NCI-H226 (cell line): ENCODE measurements at regions not wholly inside any gene's neighbourhood (a gene's known extent, or its start where the extent isn't known, plus 50 kb on each side); places are given as distances from the start of the nearest gene placed in this dataset.

Experiments
- DNase-seq: peaks from one replicate; pipeline ENCODE4 v3.0.0-alpha.2; 2015

DNA sequence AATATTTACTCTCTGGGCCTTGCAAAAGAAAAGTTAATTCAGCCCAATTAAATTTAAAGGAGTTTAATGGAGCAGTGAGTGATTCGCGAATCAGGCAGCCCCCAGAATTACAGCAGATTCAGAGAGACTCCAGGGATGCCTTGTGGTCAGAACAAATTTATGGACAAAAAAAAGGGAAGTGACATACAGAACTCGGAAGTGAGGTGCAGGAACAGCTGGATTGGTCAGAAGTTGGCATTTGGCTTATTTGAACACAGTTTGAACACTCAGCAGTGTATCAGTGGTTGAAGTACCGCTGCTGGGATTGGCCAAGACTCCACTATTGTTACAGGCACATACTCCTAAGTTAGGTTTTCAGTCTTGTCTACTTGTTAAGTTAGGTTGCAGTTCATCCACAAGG lies 145.0 kb upstream of the GAP43 start:
- DNase-seq: no peak

DNA sequence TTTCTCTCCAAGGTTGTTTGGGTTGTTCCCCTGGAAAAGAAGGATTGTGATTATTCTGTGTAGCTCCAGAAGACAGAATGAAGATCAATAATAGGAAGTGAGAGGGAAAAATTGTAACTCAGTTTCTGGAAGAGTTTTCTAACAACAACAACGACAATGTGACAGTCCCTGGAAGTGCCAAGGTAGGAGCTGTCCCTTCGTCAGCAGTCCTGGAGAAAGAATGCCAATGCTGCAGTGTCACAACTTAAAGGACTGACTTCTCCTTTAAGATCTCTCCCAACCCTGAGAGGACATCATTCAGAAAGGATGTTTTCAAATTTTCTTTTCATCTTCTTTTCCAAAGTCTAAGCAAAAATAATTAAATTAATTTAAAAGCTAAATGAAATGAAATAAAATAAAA lies 136.4 kb upstream of the GAP43 start:
- DNase-seq: no peak

DNA sequence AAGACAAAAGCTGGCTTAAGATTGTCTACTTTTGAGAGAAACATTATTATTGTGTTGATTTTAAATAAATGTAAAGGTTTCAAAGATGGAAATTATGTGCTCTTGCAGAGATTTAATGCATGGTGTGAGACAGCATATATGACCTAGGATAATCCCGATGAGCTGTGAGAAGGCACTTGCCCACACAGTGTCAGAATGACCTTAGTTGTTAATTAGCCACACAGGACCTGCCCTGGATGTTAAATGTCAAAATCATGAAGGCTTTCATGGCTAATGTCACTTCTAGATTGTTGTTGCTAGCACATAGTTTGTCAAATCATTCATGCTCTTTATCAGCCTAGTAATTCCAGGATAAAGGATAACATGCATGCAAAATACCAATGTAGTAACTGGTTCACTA lies 135.3 kb upstream of the GAP43 start:
- no peak for DNase-seq

DNA sequence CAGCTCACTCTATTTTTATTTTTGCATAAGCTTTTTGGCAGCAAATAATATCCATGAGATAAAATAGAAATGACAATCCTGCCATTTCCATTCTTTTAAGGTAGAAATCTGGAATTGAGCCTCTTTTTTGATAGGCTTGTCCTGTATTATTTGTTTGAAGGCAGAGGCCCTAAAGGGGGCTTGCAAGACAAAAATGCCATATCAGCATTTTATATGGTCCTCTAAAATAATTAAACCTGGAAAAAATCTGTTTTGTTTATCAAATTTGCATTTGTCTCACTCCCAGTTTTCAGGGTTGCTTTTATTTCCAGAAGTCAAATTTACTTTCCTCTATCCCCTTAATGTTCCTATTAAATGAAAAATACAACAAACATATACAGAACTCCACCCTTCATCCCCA lies 134.9 kb upstream of the GAP43 start:
- DNase-seq: no peak

DNA sequence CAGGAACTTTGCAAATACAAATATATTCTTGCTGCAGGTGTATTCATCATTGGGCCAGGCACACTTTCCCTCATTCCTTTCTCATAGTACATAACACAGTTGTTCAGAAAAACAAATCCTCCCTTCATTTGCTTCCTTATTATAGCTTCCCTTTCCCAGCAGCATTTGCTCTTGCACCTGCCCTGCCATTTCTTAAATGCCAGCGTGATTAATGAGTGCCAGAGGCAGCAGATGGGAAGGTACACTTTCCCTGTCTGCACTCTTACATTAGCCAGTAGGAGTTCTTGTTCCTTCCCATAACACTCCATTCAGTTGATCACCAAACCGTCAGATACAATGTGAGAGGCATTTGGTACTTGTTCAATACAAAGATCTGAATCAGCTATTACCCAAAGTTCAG lies 128.5 kb upstream of the GAP43 start:
- DNase-seq: no peak

DNA sequence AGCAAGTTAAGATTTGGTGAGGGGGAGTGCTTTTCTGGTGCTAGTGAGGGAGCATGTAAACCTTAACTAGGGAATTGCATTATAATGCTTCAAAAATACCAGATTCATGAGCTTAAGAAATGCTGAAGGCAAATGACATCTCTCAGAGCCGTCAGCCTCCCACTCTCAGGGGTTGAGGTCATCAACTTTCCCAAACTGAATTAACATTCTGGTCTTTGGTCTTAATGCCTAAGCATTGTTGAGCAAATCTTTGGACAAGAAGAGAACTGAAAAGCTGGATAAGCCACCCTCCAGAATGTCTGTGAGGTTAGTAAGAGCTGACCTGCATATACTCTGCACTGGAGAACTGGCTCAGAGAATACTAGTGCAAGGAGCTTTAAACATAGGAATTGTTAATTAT lies 124.9 kb upstream of the GAP43 start:
- no peak for DNase-seq

DNA sequence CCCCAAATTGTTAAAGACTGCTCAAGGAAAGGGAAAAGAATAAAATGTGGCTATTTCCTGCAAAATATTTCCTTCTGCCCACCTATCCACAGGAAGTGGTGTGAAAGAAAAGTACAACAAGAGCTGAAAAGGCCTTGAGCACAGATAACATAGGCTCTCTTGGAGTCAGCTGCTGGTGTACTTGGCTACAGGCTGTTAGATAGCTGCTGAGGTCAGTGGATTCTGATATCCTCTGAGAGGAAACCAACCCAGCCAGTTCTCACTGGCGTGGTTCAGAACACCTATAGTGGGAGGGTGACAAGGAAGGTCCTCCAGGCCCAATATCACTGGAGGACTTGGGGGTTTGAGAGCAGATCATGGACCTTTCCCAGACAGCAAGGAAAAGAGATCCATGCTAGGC lies 124.4 kb upstream of the GAP43 start:
- no peak for DNase-seq

DNA sequence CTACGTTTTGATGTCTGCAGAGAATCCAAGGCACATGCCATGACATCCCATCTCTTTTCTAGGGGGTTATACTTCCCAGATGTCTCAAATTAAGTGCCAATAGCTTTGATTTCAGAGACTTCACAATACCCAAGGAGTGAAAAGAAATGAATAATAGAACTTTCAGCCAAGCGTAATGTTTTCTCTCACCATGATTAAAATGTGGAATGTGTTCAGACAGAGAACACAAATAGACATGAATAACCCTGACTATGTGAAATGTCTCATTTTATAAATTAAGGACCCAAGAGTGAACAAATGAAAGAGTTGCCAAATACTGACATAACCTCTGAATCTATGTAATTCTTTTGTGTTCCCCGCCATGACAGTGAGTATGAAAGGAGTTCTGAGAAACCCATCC lies 123.6 kb upstream of the GAP43 start:
- DNase-seq: no peak

DNA sequence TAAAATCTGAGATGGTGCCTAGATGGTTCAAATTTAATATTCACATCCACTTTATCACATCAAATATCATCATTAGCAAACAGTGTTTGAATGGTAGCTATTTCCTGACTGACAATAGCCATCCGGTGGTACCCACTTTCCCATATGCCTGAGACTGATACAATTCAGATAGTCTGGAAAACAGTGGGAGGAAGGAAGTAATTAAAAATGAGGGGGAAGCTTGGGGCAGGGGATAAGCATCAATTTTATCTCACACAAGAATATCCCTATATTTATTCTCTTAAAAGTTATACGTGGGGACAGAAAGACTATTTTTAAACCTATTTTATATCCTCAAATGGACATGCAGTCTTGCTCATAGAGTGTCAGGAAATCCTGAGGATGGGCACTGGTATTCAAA lies 122.5 kb upstream of the GAP43 start:
- DNase-seq: no peak

DNA sequence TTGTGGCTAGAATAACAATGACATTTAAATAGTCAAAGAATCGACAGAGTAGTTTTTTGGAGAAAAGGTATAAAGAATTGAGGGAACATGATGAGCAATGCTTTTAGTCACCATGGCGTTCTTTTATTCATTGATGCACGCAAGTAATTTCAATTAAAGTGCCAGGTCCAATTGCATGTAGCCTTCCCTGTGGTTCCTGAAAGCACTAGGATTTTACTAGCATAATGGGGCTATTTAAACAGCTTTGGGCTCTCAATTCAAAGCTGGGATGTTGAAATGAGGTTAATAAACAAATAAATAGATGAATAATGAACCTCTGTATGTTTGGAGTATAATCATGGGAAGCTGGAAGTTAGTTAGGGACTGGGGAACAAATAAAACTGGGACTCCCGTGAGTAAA lies 121.2 kb upstream of the GAP43 start:
- no peak for DNase-seq

DNA sequence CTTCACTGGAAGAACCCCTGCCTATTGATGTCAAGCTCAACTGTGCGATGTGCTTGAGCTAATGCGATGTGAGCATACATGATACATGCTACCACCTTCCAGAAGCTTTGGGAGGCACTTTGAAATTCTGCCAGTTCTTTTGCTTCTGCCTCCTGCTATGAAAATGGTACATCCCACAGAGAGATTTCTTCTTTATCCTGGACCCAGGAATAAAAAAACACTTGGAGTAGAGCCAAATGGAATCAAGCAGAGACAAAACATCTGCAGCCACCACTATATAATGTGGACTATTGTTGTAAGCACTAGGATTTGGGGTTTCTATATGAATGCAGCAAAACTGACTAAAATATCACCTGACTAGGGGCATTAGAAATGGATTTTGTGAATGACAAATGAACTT lies 119.9 kb upstream of the GAP43 start:
- no peak for DNase-seq

DNA sequence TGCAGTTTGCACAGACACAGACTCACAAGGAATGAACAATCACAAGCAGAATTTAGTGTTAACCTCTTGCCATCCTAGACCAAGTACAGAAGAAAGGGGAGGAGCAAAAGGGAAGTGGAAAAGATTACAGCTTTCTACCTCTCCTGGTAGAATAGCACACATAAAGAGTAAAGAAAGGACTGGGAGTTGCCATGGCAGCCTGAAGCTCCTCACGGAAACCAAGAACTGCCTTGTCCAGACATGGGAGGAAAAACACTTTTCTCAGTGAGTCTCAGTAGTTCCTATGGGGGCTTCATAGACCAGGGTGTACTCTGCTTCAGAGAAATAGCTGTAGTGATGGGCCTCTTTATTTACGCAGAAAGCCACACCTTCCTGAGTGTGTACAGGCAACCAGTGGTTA lies 114.7 kb upstream of the GAP43 start:
- DNase-seq: no peak

DNA sequence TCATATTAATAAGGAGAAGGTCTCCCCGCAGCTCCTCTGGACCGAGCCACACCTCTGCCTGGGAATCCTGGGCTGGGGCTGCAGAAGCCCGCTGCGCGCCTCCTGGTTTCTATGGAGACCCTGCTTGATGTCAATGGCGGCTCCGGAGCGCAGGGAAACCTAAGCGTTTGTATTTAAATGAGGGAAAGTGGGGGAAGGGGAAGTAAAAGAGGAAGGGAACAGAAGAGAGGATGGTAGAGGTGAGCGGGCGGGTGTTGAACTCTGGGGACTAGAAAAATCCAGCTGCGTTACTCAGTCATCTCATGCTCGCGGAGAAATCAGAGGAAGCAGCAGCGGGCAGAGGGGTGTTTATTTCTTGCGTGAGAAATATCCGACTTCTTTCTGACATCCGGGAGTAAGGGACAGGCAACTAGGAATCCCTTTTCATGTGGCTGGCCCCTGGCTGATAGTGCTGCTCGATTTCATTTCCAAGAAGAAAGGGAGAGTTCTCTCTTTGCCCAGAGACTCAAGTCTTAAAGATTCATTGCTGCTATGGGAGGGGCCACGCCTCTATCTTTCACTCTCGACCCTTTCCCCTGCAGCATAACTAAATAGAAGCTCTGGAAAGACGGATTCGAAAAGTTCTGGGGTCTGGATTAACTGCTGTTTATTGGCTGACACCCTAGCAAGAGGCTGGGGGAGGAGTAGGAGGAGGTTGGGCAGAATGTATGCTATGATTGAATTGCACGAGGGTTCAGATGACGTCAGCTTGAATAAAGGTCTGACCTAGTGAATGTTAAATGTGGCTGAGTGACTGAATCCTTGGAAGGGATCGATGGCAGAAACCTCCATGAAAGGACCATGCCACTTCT lies 110.5 kb upstream of the GAP43 start:
- no peak for DNase-seq

DNA sequence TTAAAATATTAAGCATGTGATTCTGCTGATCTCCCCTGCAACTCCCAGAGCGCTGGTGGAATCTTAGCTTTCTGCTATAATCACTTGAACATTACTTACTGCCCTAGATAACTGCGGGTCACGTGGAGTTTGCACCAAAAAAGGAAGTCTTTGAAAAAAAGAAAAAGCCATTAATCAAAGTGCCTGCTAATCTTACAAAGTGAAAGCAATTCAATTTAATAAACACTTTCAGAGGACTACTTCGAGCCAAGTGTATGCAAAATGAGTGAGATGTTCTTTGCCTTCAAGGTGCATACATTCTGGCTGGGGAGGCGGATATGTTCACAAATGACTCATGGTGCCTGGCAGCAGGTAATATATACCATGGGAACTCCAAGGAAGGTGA lies 109.9 kb upstream of the GAP43 start:
- DNase-seq: no peak

DNA sequence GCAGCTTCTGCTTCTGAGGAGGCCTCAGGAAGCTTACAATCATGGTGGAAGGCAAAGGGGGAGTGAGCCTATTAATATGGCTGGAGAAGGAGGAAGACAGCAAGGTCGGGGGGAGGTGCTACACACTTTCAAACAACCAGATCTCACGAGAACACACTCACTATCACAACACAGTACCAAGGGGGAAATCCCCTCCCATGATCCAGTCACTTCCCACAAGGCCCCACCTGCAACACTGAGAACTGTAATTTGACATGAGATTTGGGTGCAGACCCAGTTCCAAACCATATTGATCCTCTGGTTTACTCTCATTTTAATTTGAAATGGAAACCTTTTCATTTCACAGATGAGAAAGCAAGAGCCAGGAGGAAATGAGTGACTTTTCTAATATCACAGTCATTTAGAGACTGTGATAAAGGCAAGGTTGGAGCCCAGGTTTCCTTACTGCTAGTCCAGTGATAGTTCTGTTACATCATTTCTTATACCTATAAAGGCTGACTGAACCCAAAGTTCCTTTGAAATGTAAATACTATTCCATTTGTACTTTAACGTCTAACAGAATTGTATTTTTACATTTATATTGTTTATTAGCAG lies 105.8 kb upstream of the GAP43 start:
- no peak for DNase-seq

DNA sequence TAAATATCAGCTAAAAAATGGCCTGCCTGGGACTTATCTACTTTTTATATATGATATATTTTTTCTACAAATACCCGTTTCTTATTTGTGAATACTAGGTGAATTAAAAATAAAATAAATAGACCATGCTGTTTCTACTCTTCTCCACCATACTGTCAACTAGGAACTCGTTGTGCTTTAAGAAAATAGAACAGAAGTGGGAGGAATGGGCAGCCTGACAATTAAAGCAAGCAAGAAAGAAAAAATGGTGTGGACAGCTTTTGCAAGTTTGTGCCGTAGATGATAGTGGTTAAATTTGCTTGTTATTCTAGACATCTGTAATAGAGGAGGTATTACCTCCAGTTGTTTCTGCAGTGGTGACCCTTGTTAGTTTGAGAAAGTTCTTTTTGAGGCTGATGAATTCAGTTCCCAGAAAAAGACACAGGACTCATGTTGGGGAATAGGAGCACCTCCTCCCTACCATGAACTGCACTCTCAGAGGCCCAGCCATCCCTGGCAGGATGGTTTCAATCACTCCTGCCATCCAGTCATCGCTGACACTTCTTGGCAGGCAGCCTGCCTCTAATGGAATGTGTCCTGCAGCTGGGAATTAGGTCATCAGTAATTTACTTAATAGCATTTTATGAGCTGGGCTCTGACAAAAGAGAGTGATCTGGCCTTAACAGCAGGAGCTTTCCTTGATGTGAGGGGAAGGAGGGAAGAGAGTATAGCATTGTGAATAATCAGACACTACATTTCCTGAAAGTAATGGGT lies 105.0 kb upstream of the GAP43 start:
- DNase-seq: peak; percentile 74

DNA sequence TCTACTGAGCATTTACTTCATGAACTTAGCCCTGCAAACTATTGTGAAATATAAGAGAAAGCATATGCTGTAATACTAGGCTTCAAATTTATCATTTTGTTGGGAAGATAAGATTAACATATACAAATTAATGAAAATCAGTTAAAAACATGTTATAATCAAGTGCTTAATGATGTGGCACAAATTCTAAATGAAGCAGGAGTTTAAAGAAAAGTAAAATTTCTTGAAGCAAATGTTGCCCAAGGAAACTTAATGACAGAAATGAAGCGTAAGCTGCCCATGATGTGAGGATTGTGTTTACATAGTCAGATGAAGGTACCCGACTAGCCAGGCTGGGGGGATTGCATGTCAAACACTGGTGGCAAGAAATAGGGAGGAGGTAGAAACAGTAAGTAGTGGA lies 103.1 kb upstream of the GAP43 start:
- no peak for DNase-seq

DNA sequence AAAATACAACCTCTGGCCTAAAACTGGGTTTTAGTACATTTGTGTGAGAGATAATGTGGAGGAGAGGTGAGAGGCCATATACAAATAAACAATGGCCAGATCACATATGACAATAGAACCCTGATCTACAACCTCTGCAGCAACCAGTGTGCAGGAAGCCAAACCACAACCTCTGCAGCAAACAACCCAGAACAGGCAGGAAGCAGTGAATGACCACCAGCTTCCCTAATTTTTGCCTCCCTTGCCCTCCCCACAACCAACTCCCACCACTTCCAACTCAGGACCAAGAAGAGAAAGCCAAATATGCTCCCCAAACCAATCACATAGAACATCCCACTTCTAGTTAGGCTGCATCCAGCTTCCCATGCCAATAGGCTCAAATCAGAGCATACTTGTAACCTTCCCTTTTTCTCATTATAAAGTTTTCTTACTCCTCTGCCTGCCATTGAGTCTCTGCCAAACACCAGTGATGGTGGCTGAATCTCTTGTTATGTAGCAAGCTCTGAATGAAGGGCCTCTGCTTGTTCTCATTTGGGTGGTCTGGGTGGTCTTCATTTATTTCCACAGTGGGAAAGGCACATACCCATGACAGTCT lies 102.6 kb upstream of the GAP43 start:
- no peak for DNase-seq

DNA sequence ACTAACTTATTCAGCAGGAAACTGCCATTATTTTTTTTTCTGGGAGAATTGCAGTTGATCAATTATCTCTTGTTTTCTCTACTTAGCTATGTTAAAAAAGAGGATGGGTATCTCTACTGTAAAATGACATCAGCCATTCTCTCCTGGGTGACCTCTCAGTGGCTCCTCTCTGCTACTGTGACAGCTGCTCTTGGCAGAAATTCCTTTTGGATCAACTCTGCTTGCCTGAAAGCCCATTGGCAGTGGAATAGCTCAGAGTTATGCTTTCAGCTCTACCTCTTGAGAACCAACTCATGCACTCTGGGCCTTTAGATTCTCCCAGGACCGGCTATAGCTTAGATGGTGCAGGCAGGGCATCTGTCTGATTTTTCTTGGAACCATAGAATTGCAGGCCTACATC lies 99.9 kb upstream of the GAP43 start:
- DNase-seq: no peak

DNA sequence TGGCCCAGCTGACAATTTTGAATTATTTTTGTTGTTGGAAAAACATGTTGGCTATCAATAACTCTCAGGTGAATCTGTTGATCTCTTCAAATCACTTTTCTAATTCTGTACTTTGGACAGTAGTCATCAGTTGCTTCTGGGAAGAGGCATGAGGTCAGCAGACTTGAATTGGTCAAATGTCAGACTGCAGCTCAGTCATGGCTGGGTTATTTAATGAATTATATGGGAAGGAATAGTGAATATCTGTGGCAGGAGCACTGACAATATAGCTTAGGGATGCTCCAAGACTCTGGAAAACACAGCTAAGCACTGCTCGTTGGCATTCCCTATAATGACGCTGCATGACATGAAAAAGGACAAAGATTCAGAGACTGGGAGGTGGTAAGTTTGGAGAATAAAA lies 98.8 kb upstream of the GAP43 start:
- DNase-seq: no peak

DNA sequence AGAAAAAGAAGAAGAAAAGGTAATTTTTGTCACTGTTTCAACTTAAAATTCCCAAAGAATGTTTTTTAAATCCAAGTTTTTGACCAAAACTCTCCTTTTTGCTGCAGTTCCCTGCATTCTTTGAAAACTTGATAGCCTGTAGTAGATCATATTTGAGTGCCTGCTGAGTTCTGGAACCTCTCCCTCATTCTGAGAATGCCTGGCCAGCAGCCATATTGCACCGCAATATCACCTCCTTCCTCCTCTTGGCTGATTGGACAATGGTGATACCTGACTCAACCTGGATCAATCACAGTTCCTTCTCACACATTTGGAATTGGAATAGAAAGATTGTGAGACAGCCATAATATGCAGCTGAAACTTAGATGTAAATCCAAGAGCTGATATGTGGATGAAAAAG lies 97.6 kb upstream of the GAP43 start:
- DNase-seq: no peak

DNA sequence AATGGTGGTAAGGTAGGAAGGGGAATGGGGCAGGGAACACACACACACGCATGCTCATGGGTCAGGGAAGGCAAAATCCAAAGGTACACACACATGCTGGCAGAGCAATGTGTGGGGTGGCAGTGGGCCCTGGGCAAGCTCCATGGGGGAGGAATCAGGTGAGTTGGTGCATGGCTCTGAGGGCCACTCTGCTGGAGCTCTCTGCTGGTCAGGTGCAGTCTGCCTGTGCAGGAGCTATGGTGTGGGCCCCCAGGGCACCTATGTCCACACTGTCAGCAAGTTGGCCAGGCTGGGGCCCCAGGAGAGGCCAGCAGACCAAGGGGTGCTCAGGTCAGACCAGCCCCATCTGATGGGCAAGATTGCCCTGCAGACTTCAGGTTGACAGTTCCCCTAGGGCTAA lies 90.1 kb upstream of the GAP43 start:
- no peak for DNase-seq

DNA sequence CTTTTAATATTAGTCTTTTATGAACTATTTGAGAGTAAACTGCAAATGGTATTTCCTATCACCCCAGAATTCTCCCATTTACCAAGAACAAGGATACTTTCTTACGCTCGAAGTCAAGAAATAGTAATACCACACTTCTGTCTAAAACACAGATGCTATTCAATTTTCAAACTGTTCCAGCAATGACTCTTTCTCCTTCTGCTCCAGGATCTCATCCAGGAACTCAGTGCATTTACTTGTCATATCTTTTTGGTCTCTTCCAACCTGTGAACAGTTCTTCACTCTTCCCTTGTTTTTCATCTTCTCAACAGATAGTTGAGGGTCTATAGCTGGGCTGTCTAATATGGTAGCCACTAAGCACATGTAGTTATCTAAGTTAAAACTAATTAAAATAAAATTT lies 87.1 kb upstream of the GAP43 start:
- no peak for DNase-seq

DNA sequence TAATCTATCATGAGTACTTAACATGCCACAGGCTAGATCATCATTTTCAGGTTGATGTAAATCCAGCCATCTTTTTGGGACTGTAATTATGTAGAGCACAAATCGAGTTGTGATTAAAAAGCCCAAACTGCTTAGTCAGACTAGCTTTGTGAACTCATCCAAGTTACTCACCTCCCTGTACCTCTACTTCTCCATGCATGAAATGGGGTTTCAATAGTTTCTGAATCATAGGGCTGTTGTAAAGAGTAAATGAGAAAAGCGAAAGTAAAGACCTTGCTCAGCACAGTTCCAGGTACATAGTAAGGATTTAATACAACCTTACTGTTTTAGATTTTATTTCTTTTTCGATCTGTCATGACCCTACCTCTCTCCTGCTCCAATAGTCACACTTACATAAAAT lies 85.6 kb upstream of the GAP43 start:
- no peak for DNase-seq
